ENCODE measurements at regions not wholly inside any gene's neighbourhood (a gene's known extent, or its start where the extent isn't known, plus 50 kb on each side); places are given as distances from the start of the nearest gene placed in this dataset.

- Mint-ChIP-seq H3K27ac (no peak overlapping the region), H3K4me3 (no peak overlapping the region), H3K9me3 (no peaks in the 10 kb centered on the region), H3K27me3 (peaks cover 2% of the 10 kb centered on the region), H3K4me1 (no peaks in the 10 kb centered on the region), H3K36me3 (ENCODE audit: low read depth) (no peaks in the 10 kb centered on the region)
- intact Hi-C loops (cut with micrococcal nuclease) = no loop called here
- DNase-seq = no peak
Observed at GRCh38 chr17:73883175-73883574, 238.9 kb upstream of the SDK2 start.

GRCh38 chr17:73887739-73888138 is 243.5 kb upstream of the SDK2 start:
- Mint-ChIP-seq H3K27ac (no peak overlapping the region), H3K9me3 (no peaks in the 10 kb centered on the region), H3K27me3 (no peaks in the 10 kb centered on the region), H3K4me1 (no peaks in the 10 kb centered on the region), H3K36me3 (ENCODE audit: low read depth) (no peaks in the 10 kb centered on the region), H3K4me3 (no peak overlapping the region)
- DNase-seq = no peak
- intact Hi-C loops (cut with micrococcal nuclease) = no loop called here

GRCh38 chr17:73888862-73889261 is 244.6 kb upstream of the SDK2 start:
- H3K9me3 Mint-ChIP-seq = no peaks in the 10 kb centered on the region
- intact Hi-C loops (cut with micrococcal nuclease) = no loop called here
- no peaks in the 10 kb centered on the region for H3K27me3 Mint-ChIP-seq
- H3K27ac Mint-ChIP-seq = no peak overlapping the region
- H3K36me3 Mint-ChIP-seq (ENCODE audit: low read depth) = no peaks in the 10 kb centered on the region
- no peak for DNase-seq
- H3K4me1 Mint-ChIP-seq = no peaks in the 10 kb centered on the region
- no peak overlapping the region for H3K4me3 Mint-ChIP-seq

- Mint-ChIP-seq H3K36me3 (ENCODE audit: low read depth) (no peaks in the 10 kb centered on the region), H3K4me3 (no peak overlapping the region), H3K27ac (no peak overlapping the region), H3K27me3 (no peaks in the 10 kb centered on the region), H3K4me1 (no peaks in the 10 kb centered on the region), H3K9me3 (no peaks in the 10 kb centered on the region)
- DNase-seq = no peak
- intact Hi-C loops (cut with micrococcal nuclease) = no loop called here
Observed at GRCh38 chr17:73889439-73889838, 245.2 kb upstream of the SDK2 start.

GRCh38 chr17:73890831-73891405 is 246.7 kb upstream of the SDK2 start:
- Mint-ChIP-seq H3K27ac (no peak overlapping the region), H3K4me1 (no peaks in the 10 kb centered on the region), H3K27me3 (no peaks in the 10 kb centered on the region), H3K9me3 (no peaks in the 10 kb centered on the region), H3K36me3 (ENCODE audit: low read depth) (no peaks in the 10 kb centered on the region), H3K4me3 (no peak overlapping the region)
- DNase-seq = no peak
- intact Hi-C loops (cut with micrococcal nuclease) = no loop called here

GRCh38 chr17:73895157-73895556 is 250.9 kb upstream of the SDK2 start:
- DNase-seq = no peak
- Mint-ChIP-seq H3K4me3 (no peak overlapping the region), H3K27me3 (peaks cover 7% of the 10 kb centered on the region), H3K27ac (no peak overlapping the region), H3K36me3 (ENCODE audit: low read depth) (no peaks in the 10 kb centered on the region), H3K9me3 (no peaks in the 10 kb centered on the region), H3K4me1 (no peaks in the 10 kb centered on the region)
- intact Hi-C loops (cut with micrococcal nuclease) = no loop called here

- Mint-ChIP-seq H3K36me3 (ENCODE audit: low read depth) (no peaks in the 10 kb centered on the region), H3K27ac (no peak overlapping the region), H3K4me3 (no peak overlapping the region), H3K9me3 (no peaks in the 10 kb centered on the region), H3K4me1 (peaks cover 4% of the 10 kb centered on the region), H3K27me3 (peaks cover 19% of the 10 kb centered on the region)
- intact Hi-C loops (cut with micrococcal nuclease) = no loop called here
- no peak for DNase-seq
Observed at GRCh38 chr17:73896966-73897365, 252.7 kb upstream of the SDK2 start.

GRCh38 chr17:73899839-73900238 is 255.6 kb upstream of the SDK2 start:
- Mint-ChIP-seq H3K27me3 (peaks cover 34% of the 10 kb centered on the region), H3K27ac (no peak overlapping the region), H3K4me3 (no peak overlapping the region), H3K4me1 (peaks cover 4% of the 10 kb centered on the region), H3K36me3 (ENCODE audit: low read depth) (no peaks in the 10 kb centered on the region), H3K9me3 (no peaks in the 10 kb centered on the region)
- intact Hi-C loops (cut with micrococcal nuclease) = no loop called here
- DNase-seq = no peak

GRCh38 chr17:73900516-73900915 is 256.3 kb upstream of the SDK2 start:
- DNase-seq = no peak
- Mint-ChIP-seq H3K9me3 (no peaks in the 10 kb centered on the region), H3K27ac (no peak overlapping the region), H3K27me3 (peaks cover 34% of the 10 kb centered on the region), H3K36me3 (ENCODE audit: low read depth) (no peaks in the 10 kb centered on the region), H3K4me1 (peaks cover 4% of the 10 kb centered on the region), H3K4me3 (no peak overlapping the region)
- intact Hi-C loops (cut with micrococcal nuclease) = no loop called here

- no peak for DNase-seq
- intact Hi-C loops (cut with micrococcal nuclease) = no loop called here
- peaks cover 4% of the 10 kb centered on the region for H3K4me1 Mint-ChIP-seq
- H3K27me3 Mint-ChIP-seq = peaks cover 34% of the 10 kb centered on the region
- no peaks in the 10 kb centered on the region for H3K9me3 Mint-ChIP-seq
- no peak overlapping the region for H3K27ac Mint-ChIP-seq
- no peak overlapping the region for H3K4me3 Mint-ChIP-seq
- no peaks in the 10 kb centered on the region for H3K36me3 Mint-ChIP-seq (ENCODE audit: low read depth)
Observed at GRCh38 chr17:73901249-73901648, 257.0 kb upstream of the SDK2 start.

- intact Hi-C loops (cut with micrococcal nuclease) = no loop called here
- Mint-ChIP-seq H3K27me3 (peaks cover 34% of the 10 kb centered on the region), H3K4me3 (peak overlapping the region; percentile 76), H3K36me3 (ENCODE audit: low read depth) (no peaks in the 10 kb centered on the region), H3K27ac (no peak overlapping the region), H3K4me1 (peaks cover 4% of the 10 kb centered on the region), H3K9me3 (no peaks in the 10 kb centered on the region)
- no peak for DNase-seq
Observed at GRCh38 chr17:73901661-73902415, 257.6 kb upstream of the SDK2 start.

- intact Hi-C loops (cut with micrococcal nuclease) = no loop called here
- no peaks in the 10 kb centered on the region for H3K36me3 Mint-ChIP-seq (ENCODE audit: low read depth)
- H3K9me3 Mint-ChIP-seq = no peaks in the 10 kb centered on the region
- H3K4me1 Mint-ChIP-seq = peaks cover 4% of the 10 kb centered on the region
- no peak overlapping the region for H3K27ac Mint-ChIP-seq
- H3K27me3 Mint-ChIP-seq = peaks cover 34% of the 10 kb centered on the region
- H3K4me3 Mint-ChIP-seq = peak overlapping the region; percentile 47
- DNase-seq = no peak
Observed at GRCh38 chr17:73902416-73903181, 258.4 kb upstream of the SDK2 start.

GRCh38 chr17:73906896-73907870 is 262.9 kb upstream of the SDK2 start:
- no peak for DNase-seq
- peaks cover 19% of the 10 kb centered on the region for H3K27me3 Mint-ChIP-seq
- no peaks in the 10 kb centered on the region for H3K9me3 Mint-ChIP-seq
- intact Hi-C loops (cut with micrococcal nuclease) = no loop called here
- no peak overlapping the region for H3K27ac Mint-ChIP-seq
- H3K36me3 Mint-ChIP-seq (ENCODE audit: low read depth) = no peaks in the 10 kb centered on the region
- H3K4me1 Mint-ChIP-seq = no peaks in the 10 kb centered on the region
- H3K4me3 Mint-ChIP-seq = no peak overlapping the region

All from activated CD4-positive, alpha-beta T cell treated with anti-CD3 and anti-CD28 coated beads, Interleukin-2, amount 10 ng/mL, durations not matched to agents 24 days and 14 days (primary cell).